ENCODE measurements at regions not wholly inside any gene's neighbourhood (a gene's known extent, or its start where the extent isn't known, plus 50 kb on each side); places are given as distances from the start of the nearest gene placed in this dataset.

GRCh38 chr22:49011379-49011768 lies 816.3 kb downstream of the BRD1 start:
- Histone ChIP-seq H3K27me3 (ENCODE audit: control insufficient read depth in 2 of 2, insufficient read depth in 2 of 2, low read length in 2 of 2) (no peaks in the 10 kb centered on the region), H3K4me3 (ENCODE audit: low read length in 2 of 2) (no peak overlapping the region)

DNA sequence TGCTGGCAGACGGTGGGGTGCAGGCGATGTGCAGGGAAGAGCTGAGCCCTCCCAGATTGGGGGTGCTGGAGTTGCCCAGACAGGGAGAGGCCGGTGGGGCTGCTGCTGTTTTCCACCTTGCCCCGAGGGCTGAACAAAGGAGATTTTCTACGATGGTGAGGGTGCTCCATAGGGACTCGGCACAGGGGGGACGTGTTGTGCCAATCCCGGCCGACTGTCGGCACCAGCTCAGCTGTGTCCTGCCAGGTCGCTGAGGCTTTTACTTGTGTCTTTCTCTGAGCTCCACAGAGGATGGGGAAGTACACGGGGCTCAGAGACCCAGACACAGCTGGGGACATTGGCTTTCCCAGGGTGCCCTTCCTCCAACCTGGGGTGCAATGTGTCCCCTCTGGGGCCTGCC lies 816.8 kb downstream of the BRD1 start:
- H3K9ac ChIP-seq (ENCODE audit: low read depth in 1 of 2, low read length in 2 of 2), result no peak overlapping the region
- H3K36me3 ChIP-seq (ENCODE audit: control insufficient read depth in 2 of 2, insufficient read depth in 2 of 2, low read length in 2 of 2), result no peaks in the 10 kb centered on the region
- H3K4me3 ChIP-seq (ENCODE audit: low read length in 2 of 2), result no peak overlapping the region
- H3K4me1 ChIP-seq (ENCODE audit: control insufficient read depth in 2 of 2, insufficient read depth in 2 of 2, low read length in 2 of 2), result no peaks in the 10 kb centered on the region
- H3K27me3 ChIP-seq (ENCODE audit: control insufficient read depth in 2 of 2, insufficient read depth in 2 of 2, low read length in 2 of 2), result no peaks in the 10 kb centered on the region
- H3K27ac ChIP-seq (ENCODE audit: low read depth in 2 of 2, low read length in 2 of 2), result no peak overlapping the region
- H3K9me3 ChIP-seq (ENCODE audit: control insufficient read depth in 2 of 2, low read length in 2 of 2), result no peaks in the 10 kb centered on the region

More at GRCh38 chr22:49011379-49011768, 816.3 kb downstream of the BRD1 start:
- no peaks in the 10 kb centered on the region for H3K9me3 ChIP-seq (ENCODE audit: control insufficient read depth in 2 of 2, low read length in 2 of 2)
- no peak overlapping the region for H3K27ac ChIP-seq (ENCODE audit: low read depth in 2 of 2, low read length in 2 of 2)
- no peak overlapping the region for H3K9ac ChIP-seq (ENCODE audit: low read depth in 1 of 2, low read length in 2 of 2)
- H3K36me3 ChIP-seq (ENCODE audit: control insufficient read depth in 2 of 2, insufficient read depth in 2 of 2, low read length in 2 of 2), result no peaks in the 10 kb centered on the region
- no peaks in the 10 kb centered on the region for H3K4me1 ChIP-seq (ENCODE audit: control insufficient read depth in 2 of 2, insufficient read depth in 2 of 2, low read length in 2 of 2)

DNA sequence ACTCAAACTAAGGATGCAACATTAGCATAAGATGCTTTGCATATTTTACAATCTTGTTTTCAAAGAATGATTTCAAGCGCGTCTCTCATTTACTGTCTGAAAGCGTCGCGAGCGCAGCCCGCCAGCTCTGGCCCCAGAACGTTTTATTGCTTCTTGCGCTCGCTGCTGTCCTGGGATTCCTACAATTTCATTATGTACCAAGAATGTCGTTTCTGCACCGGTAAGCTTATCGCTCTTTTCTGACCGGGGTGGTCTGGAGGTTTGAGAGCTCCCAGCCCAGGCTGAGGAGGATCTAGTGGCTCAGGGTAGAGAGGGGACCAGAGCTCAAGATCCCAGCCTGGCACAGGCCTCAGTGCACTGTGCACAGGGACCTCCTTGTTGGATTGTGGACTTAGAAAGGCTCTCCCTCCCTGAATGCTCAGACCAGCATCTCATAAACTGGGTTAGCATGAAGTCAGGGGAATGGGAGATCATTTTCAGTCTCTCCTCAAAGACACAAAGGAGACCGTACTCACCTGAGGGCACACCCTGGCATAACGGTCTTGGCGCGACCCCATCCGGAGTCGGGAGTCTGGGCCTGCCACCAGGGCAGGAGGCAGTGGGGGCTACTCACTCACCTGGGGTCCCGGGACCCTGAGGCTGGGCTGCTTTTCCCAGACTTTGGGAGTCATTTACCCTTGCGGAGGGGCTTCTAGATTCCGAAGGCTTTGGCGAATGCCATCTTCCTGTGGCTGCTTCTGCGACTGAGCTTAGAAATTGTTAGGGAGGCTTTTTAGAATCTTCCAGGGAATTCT lies 817.4 kb downstream of the BRD1 start:
- Histone ChIP-seq H3K4me3 (ENCODE audit: low read length in 2 of 2) (no peak overlapping the region), H3K9me3 (ENCODE audit: control insufficient read depth in 2 of 2, low read length in 2 of 2) (no peaks in the 10 kb centered on the region), H3K4me1 (ENCODE audit: control insufficient read depth in 2 of 2, insufficient read depth in 2 of 2, low read length in 2 of 2) (no peaks in the 10 kb centered on the region), H3K36me3 (ENCODE audit: control insufficient read depth in 2 of 2, insufficient read depth in 2 of 2, low read length in 2 of 2) (no peaks in the 10 kb centered on the region), H3K9ac (ENCODE audit: low read depth in 1 of 2, low read length in 2 of 2) (no peak overlapping the region), H3K27me3 (ENCODE audit: control insufficient read depth in 2 of 2, insufficient read depth in 2 of 2, low read length in 2 of 2) (no peaks in the 10 kb centered on the region), H3K27ac (ENCODE audit: low read depth in 2 of 2, low read length in 2 of 2) (no peak overlapping the region)

- Histone ChIP-seq H3K4me3 (ENCODE audit: low read length in 2 of 2) (no peak overlapping the region), H3K27ac (ENCODE audit: low read depth in 2 of 2, low read length in 2 of 2) (no peak overlapping the region), H3K9ac (ENCODE audit: low read depth in 1 of 2, low read length in 2 of 2) (no peak overlapping the region), H3K4me1 (ENCODE audit: control insufficient read depth in 2 of 2, insufficient read depth in 2 of 2, low read length in 2 of 2) (no peaks in the 10 kb centered on the region), H3K9me3 (ENCODE audit: control insufficient read depth in 2 of 2, low read length in 2 of 2) (no peaks in the 10 kb centered on the region), H3K27me3 (ENCODE audit: control insufficient read depth in 2 of 2, insufficient read depth in 2 of 2, low read length in 2 of 2) (no peaks in the 10 kb centered on the region), H3K36me3 (ENCODE audit: control insufficient read depth in 2 of 2, insufficient read depth in 2 of 2, low read length in 2 of 2) (no peaks in the 10 kb centered on the region)
Observed at GRCh38 chr22:49009359-49010063, 818.2 kb downstream of the BRD1 start.

DNA sequence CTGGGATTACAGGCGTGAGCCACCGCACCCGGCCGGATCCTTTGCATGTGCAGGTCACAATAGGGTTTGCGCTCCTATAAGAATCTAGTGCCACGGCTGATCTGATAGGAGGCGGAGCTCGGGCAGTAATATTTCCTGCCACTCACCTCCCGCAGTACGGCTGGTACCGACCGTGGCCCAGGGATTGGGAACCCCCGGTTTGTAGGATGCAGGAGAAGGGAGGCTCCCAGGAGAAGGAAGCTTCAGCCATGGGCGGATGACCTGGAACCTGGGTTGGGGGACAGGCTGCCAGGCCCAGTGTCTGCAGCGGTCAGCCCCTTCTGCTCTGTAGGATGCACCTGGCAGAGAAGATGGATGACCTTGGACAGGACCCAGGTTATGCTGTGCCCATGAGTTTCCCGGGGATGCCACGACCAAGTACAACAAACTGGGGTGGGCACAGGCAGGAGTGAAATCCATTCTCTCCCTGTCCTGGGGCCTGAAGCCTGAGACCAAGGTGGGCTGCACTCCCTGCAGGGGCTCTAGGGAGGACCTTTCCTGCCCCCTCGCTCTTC lies 818.9 kb downstream of the BRD1 start:
- H3K4me3 ChIP-seq (ENCODE audit: low read length in 2 of 2), result no peak overlapping the region
- no peaks in the 10 kb centered on the region for H3K27me3 ChIP-seq (ENCODE audit: control insufficient read depth in 2 of 2, insufficient read depth in 2 of 2, low read length in 2 of 2)
- no peak overlapping the region for H3K9ac ChIP-seq (ENCODE audit: low read depth in 1 of 2, low read length in 2 of 2)
- H3K4me1 ChIP-seq (ENCODE audit: control insufficient read depth in 2 of 2, insufficient read depth in 2 of 2, low read length in 2 of 2), result no peaks in the 10 kb centered on the region
- H3K27ac ChIP-seq (ENCODE audit: low read depth in 2 of 2, low read length in 2 of 2), result no peak overlapping the region
- no peaks in the 10 kb centered on the region for H3K36me3 ChIP-seq (ENCODE audit: control insufficient read depth in 2 of 2, insufficient read depth in 2 of 2, low read length in 2 of 2)
- no peaks in the 10 kb centered on the region for H3K9me3 ChIP-seq (ENCODE audit: control insufficient read depth in 2 of 2, low read length in 2 of 2)

GRCh38 chr22:49007013-49007653 lies 820.5 kb downstream of the BRD1 start:
- Histone ChIP-seq H3K4me3 (ENCODE audit: low read length in 2 of 2) (no peak overlapping the region), H3K4me1 (ENCODE audit: control insufficient read depth in 2 of 2, insufficient read depth in 2 of 2, low read length in 2 of 2) (no peaks in the 10 kb centered on the region), H3K9me3 (ENCODE audit: control insufficient read depth in 2 of 2, low read length in 2 of 2) (no peaks in the 10 kb centered on the region), H3K27me3 (ENCODE audit: control insufficient read depth in 2 of 2, insufficient read depth in 2 of 2, low read length in 2 of 2) (no peaks in the 10 kb centered on the region), H3K27ac (ENCODE audit: low read depth in 2 of 2, low read length in 2 of 2) (no peak overlapping the region), H3K36me3 (ENCODE audit: control insufficient read depth in 2 of 2, insufficient read depth in 2 of 2, low read length in 2 of 2) (no peaks in the 10 kb centered on the region), H3K9ac (ENCODE audit: low read depth in 1 of 2, low read length in 2 of 2) (no peak overlapping the region)

- Histone ChIP-seq H3K9ac (ENCODE audit: low read depth in 1 of 2, low read length in 2 of 2) (no peak overlapping the region), H3K9me3 (ENCODE audit: control insufficient read depth in 2 of 2, low read length in 2 of 2) (no peaks in the 10 kb centered on the region), H3K4me3 (ENCODE audit: low read length in 2 of 2) (no peak overlapping the region), H3K27me3 (ENCODE audit: control insufficient read depth in 2 of 2, insufficient read depth in 2 of 2, low read length in 2 of 2) (no peaks in the 10 kb centered on the region), H3K36me3 (ENCODE audit: control insufficient read depth in 2 of 2, insufficient read depth in 2 of 2, low read length in 2 of 2) (no peaks in the 10 kb centered on the region), H3K4me1 (ENCODE audit: control insufficient read depth in 2 of 2, insufficient read depth in 2 of 2, low read length in 2 of 2) (no peaks in the 10 kb centered on the region), H3K27ac (ENCODE audit: low read depth in 2 of 2, low read length in 2 of 2) (no peak overlapping the region)
Observed at GRCh38 chr22:49006207-49007012, 821.3 kb downstream of the BRD1 start.

DNA sequence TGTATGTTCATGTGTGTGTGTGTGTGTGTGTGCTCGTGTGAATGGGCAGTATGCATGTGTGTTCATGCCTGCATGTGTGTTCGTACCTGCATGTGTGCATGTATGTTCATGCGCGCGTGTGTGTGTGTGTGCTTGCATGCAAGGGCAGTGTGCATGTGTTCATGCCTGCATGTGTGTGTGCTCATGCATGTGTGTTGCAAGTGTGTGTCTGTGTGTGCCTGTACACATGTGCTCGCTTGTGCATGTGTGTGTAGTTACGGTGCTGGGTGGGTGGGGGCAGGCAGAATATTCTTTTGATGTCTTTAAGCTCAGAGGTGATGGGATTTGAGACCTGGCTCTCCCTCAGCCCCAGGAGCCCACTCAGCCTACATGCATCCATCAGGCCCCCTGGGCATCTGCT lies 822.1 kb downstream of the BRD1 start:
- no peaks in the 10 kb centered on the region for H3K9me3 ChIP-seq (ENCODE audit: control insufficient read depth in 2 of 2, low read length in 2 of 2)
- H3K9ac ChIP-seq (ENCODE audit: low read depth in 1 of 2, low read length in 2 of 2), result no peak overlapping the region
- H3K36me3 ChIP-seq (ENCODE audit: control insufficient read depth in 2 of 2, insufficient read depth in 2 of 2, low read length in 2 of 2), result no peaks in the 10 kb centered on the region
- no peak overlapping the region for H3K4me3 ChIP-seq (ENCODE audit: low read length in 2 of 2)
- no peaks in the 10 kb centered on the region for H3K27me3 ChIP-seq (ENCODE audit: control insufficient read depth in 2 of 2, insufficient read depth in 2 of 2, low read length in 2 of 2)
- H3K4me1 ChIP-seq (ENCODE audit: control insufficient read depth in 2 of 2, insufficient read depth in 2 of 2, low read length in 2 of 2), result no peaks in the 10 kb centered on the region
- H3K27ac ChIP-seq (ENCODE audit: low read depth in 2 of 2, low read length in 2 of 2), result no peak overlapping the region

- Histone ChIP-seq H3K36me3 (ENCODE audit: control insufficient read depth in 2 of 2, insufficient read depth in 2 of 2, low read length in 2 of 2) (no peaks in the 10 kb centered on the region), H3K4me1 (ENCODE audit: control insufficient read depth in 2 of 2, insufficient read depth in 2 of 2, low read length in 2 of 2) (no peaks in the 10 kb centered on the region), H3K27ac (ENCODE audit: low read depth in 2 of 2, low read length in 2 of 2) (no peak overlapping the region), H3K9me3 (ENCODE audit: control insufficient read depth in 2 of 2, low read length in 2 of 2) (no peaks in the 10 kb centered on the region), H3K27me3 (ENCODE audit: control insufficient read depth in 2 of 2, insufficient read depth in 2 of 2, low read length in 2 of 2) (no peaks in the 10 kb centered on the region), H3K4me3 (ENCODE audit: low read length in 2 of 2) (no peak overlapping the region), H3K9ac (ENCODE audit: low read depth in 1 of 2, low read length in 2 of 2) (no peak overlapping the region)
Observed at GRCh38 chr22:49004484-49005399, 822.9 kb downstream of the BRD1 start.
